CD14-positive monocyte (primary cell): ENCODE measurements at regions not wholly inside any gene's neighbourhood (a gene's known extent, or its start where the extent isn't known, plus 50 kb on each side); places are given as distances from the start of the nearest gene placed in this dataset.

Experiments used
- DNase-seq, 3 donors: peaks; one replicate each; pipeline ENCODE4 v3.0.0-alpha.2; 2011 to 2022
- H2AFZ ChIP-seq: 2 replicates; pipeline ENCODE4 v1.6.0; 2012; ENCODE audit warnings: mild to moderate bottlenecking, low read depth, low read length, inconsistent platforms; ENCODE audit not compliant: insufficient read depth, poor library complexity, severe bottlenecking
- H3K27ac ChIP-seq, 2 donors: 1 replicate in 1 of 2; 2 replicates in 1 of 2; pipeline ENCODE4 v1.5.1; 2012 to 2013; ENCODE audit warnings: low read length in 2 of 2, control low read depth in 1 of 2, inconsistent platforms in 1 of 2, low read depth in 1 of 2, mild to moderate bottlenecking in 1 of 2
- H3K27me3 ChIP-seq, 2 donors: one replicate each; pipeline versions ENCODE4 v1.6.0 to v1.6.1; 2011 to 2013; ENCODE audit warnings: low read length in 2 of 2; ENCODE audit not compliant: control insufficient read depth in 2 of 2, insufficient read depth in 2 of 2
- H3K36me3 ChIP-seq, 2 donors: replicated peaks in 1 of 2; 1 replicate in 1 of 2; 2 replicates in 1 of 2; pipeline versions ENCODE4 v1.5.1 to v1.6.1; 2012 to 2013; ENCODE audit warnings: low read length in 2 of 2, control low read depth in 1 of 2, inconsistent platforms in 1 of 2, mild to moderate bottlenecking in 1 of 2; ENCODE audit not compliant: insufficient read depth in 2 of 2, control insufficient read depth in 1 of 2
- H3K4me1 ChIP-seq, 2 donors: 1 replicate in 1 of 2; 2 replicates in 1 of 2; pipeline versions ENCODE4 v1.5.1 to v1.6.1; 2012 to 2013; ENCODE audit warnings: low read length in 2 of 2, control low read depth in 1 of 2, inconsistent platforms in 1 of 2, mild to moderate bottlenecking in 1 of 2, moderate library complexity in 1 of 2; ENCODE audit not compliant: insufficient read depth in 2 of 2, control insufficient read depth in 1 of 2
- H3K4me2 ChIP-seq: replicated peaks from 2 replicates; pipeline ENCODE3; 2012; ENCODE audit warnings: low read length, moderate library complexity, mild to moderate bottlenecking; ENCODE audit not compliant: poor library complexity, severe bottlenecking; ENCODE audit errors: extremely low read depth
- H3K4me3 ChIP-seq, 3 experiments: fragments of 200-600 bp in 1 of 3; sonication (generic) in 1 of 3; replicated peaks in 1 of 3; 1 replicate in 2 of 3; 2 replicates in 1 of 3; pipeline ENCODE4 v1.5.1; 2011 to 2013; ENCODE audit warnings: low read length in 3 of 3, mild to moderate bottlenecking in 3 of 3, control low read depth in 2 of 3, low read depth in 2 of 3, inconsistent platforms in 1 of 3, moderate library complexity in 1 of 3
- H3K79me2 ChIP-seq: 2 replicates; pipeline ENCODE4 v1.6.0; 2012; ENCODE audit warnings: mild to moderate bottlenecking, control low read depth, inconsistent platforms, low read length, moderate library complexity; ENCODE audit not compliant: insufficient read depth
- H3K9ac ChIP-seq: 2 replicates; pipeline ENCODE4 v1.6.0; 2017; ENCODE audit warnings: low read length, mild to moderate bottlenecking; ENCODE audit not compliant: insufficient read depth, poor library complexity, severe bottlenecking
- H3K9me3 ChIP-seq, 2 donors: replicated peaks in 1 of 2; 1 replicate in 1 of 2; 2 replicates in 1 of 2; pipeline versions ENCODE4 v1.5.1 to v1.6.1; 2012 to 2013; ENCODE audit warnings: low read length in 2 of 2, control low read depth in 1 of 2; ENCODE audit not compliant: control insufficient read depth in 1 of 2, insufficient read depth in 1 of 2
- H4K20me1 ChIP-seq: 2 replicates; pipeline ENCODE4 v1.6.0; 2012; ENCODE audit warnings: mild to moderate bottlenecking, low read length, control low read depth, moderate library complexity; ENCODE audit not compliant: insufficient read depth
- H3K27ac Mint-ChIP-seq, 7 donors: one replicate each; pipeline ENCODE4 v1.8.0; 2020; ENCODE audit warnings: mild to moderate bottlenecking in 7 of 7, mixed read lengths in 7 of 7, moderate library complexity in 6 of 7, inconsistent platforms in 2 of 7
- H3K27me3 Mint-ChIP-seq, 3 donors: one replicate each; pipeline ENCODE4 v1.8.0; 2021 to 2022; ENCODE audit warnings: low read depth in 3 of 3, mild to moderate bottlenecking in 3 of 3, mixed read lengths in 3 of 3, moderate library complexity in 3 of 3, inconsistent platforms in 1 of 3
- H3K36me3 Mint-ChIP-seq, 2 donors: one replicate each; pipeline ENCODE4 v1.8.0; 2020; ENCODE audit warnings: mixed read lengths in 2 of 2, inconsistent platforms in 1 of 2, mild to moderate bottlenecking in 1 of 2
- H3K4me1 Mint-ChIP-seq: one replicate; pipeline ENCODE4 v1.8.0; 2020; ENCODE audit warnings: mild to moderate bottlenecking, mixed read lengths
- H3K4me3 Mint-ChIP-seq, 2 donors: one replicate each; pipeline ENCODE4 v1.8.0; 2020; ENCODE audit warnings: mild to moderate bottlenecking in 2 of 2, mixed read lengths in 2 of 2, moderate library complexity in 1 of 2
- H3K9me3 Mint-ChIP-seq, 7 donors: one replicate each; pipeline ENCODE4 v1.8.0; 2020 to 2022; ENCODE audit warnings: mixed read lengths in 7 of 7, mild to moderate bottlenecking in 6 of 7, moderate library complexity in 6 of 7, inconsistent platforms in 2 of 7
- WGBS: methylation state at CpG from one replicate; pipeline ENCODE4 v1.1.5; 2013; ENCODE audit warnings: missing lambda C conversion rate; ENCODE audit not compliant: insufficient coverage; 5-methylcytosine and 5-hydroxymethylcytosine counted together
- intact Hi-C, 2 donors: fragments of 100-400 bp; cut with micrococcal nuclease; formaldehyde crosslinking; loops; one replicate each; pipeline versions ENCODE4 v1.15.0 to v1.15.1; 2023
- TF ChIP-seq, protein P1 (sequence below): fragments of 200-600 bp; IDR thresholded peaks from one replicate; pipeline ENCODE4 v1.8.0; 2022; ENCODE audit warnings: antibody characterized with exemption, mild to moderate bottlenecking

DNA sequence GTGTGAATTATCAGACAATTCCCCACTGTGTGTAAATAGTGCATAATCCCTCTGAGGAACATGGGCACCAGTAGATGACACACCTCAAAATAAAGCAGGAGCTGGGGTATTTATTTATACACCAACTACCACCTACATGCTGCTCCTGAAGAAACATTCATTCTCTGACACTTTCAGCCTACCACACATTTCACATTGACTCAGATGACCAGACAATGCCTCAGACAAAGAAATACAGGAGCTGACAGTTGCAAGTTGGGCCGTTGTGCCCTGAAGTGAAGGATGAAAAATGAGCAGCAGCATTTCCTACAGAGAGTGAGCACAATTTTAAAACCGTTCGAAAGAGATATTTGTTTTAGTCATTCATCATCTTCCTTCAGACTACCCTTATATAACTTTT, 63.2 kb downstream of the RGS2 start:
- TF ChIP-seq, protein P1, sequence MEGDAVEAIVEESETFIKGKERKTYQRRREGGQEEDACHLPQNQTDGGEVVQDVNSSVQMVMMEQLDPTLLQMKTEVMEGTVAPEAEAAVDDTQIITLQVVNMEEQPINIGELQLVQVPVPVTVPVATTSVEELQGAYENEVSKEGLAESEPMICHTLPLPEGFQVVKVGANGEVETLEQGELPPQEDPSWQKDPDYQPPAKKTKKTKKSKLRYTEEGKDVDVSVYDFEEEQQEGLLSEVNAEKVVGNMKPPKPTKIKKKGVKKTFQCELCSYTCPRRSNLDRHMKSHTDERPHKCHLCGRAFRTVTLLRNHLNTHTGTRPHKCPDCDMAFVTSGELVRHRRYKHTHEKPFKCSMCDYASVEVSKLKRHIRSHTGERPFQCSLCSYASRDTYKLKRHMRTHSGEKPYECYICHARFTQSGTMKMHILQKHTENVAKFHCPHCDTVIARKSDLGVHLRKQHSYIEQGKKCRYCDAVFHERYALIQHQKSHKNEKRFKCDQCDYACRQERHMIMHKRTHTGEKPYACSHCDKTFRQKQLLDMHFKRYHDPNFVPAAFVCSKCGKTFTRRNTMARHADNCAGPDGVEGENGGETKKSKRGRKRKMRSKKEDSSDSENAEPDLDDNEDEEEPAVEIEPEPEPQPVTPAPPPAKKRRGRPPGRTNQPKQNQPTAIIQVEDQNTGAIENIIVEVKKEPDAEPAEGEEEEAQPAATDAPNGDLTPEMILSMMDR, result no peak
- Histone ChIP-seq H3K9me3 (peaks cover 9 to 11% of the 10 kb centered on the region in 2 donors), H4K20me1 (no peaks in the 10 kb centered on the region), H3K4me2 (no peak overlapping the region), H3K27ac (no peak overlapping the region), H2AFZ (no peak overlapping the region), H3K79me2 (no peaks in the 10 kb centered on the region), H3K27me3 (no peaks in the 10 kb centered on the region), H3K4me1 (peaks cover 54 to 63% of the 10 kb centered on the region in 2 donors), H3K4me3 (no peak overlapping the region), H3K36me3 (no peaks in the 10 kb centered on the region), H3K9ac (no peak overlapping the region)
- Mint-ChIP-seq H3K27ac (no peak overlapping the region), H3K4me3 (no peak overlapping the region), H3K4me1 (peaks cover 53% of the 10 kb centered on the region), H3K27me3 (no peaks in the 10 kb centered on the region), H3K36me3 (peaks cover 7 to 9% of the 10 kb centered on the region in 2 donors), H3K9me3 (peaks cover 9 to 13% (median 10%) of the 10 kb centered on the region in 7 donors)
- no peak for DNase-seq
- WGBS, result no CpG with 5 or more reads among the region's 3 CpGs
- intact Hi-C loops, result loop anchor here in 1 of 2 donors (2.0 to 10.0 kb wide), 2 partner anchors 61 to 83 kb away; no protein-coding TSS in a partner anchor

DNA sequence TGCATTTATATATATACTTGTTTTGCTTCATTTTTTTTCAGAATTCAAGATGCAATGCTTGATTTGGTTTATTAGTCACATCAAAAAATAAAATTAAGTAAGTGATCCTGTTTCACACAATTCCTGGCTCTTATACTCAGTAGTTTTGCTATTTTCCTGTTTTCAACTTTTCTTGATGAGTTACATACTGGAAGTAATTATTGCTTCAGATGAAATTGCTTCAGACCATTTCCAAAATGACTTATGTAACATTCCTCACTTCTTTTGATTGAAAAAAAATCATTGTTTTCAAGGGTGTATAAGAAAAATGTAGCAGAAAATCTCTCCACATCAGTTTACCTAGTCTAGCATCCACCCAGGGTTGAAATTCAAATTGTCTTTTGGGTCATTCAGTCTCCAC, 65.0 kb downstream of the RGS2 start:
- peak overlapping the region in 1 of 3 experiments; percentile 33 for H3K4me3 ChIP-seq
- peak overlapping the region in 1 of 2 donors; percentile 56 for H3K27ac ChIP-seq
- TF ChIP-seq, protein P1, result no peak
- Mint-ChIP-seq H3K4me3 (peak overlapping the region in 1 of 2 donors; percentile 56), H3K27me3 (no peaks in the 10 kb centered on the region), H3K27ac (peak overlapping the region; percentile 61 to 91 (median 80)), H3K9me3 (peaks cover 9 to 13% (median 10%) of the 10 kb centered on the region in 7 donors), H3K4me1 (peaks cover 65% of the 10 kb centered on the region), H3K36me3 (peaks cover 9 to 12% of the 10 kb centered on the region in 2 donors)
- H3K36me3 ChIP-seq, result no peaks in the 10 kb centered on the region
- H3K4me2 ChIP-seq, result peak overlapping the region; percentile 26
- no peaks in the 10 kb centered on the region for H3K79me2 ChIP-seq
- H3K9ac ChIP-seq, result no peak overlapping the region
- no peaks in the 10 kb centered on the region for H4K20me1 ChIP-seq
- intact Hi-C loops, result loop anchor here in 1 of 2 donors (2.0 to 10.0 kb wide), 2 partner anchors 63 to 81 kb away; no protein-coding TSS in a partner anchor
- no peaks in the 10 kb centered on the region for H3K27me3 ChIP-seq
- H3K4me1 ChIP-seq, result peaks cover 68 to 76% of the 10 kb centered on the region in 2 donors
- peak in 2 of 3 donors; percentile 28 to 71 for DNase-seq
- H3K9me3 ChIP-seq, result peaks cover 9 to 11% of the 10 kb centered on the region in 2 donors
- no peak overlapping the region for H2AFZ ChIP-seq
